Esophagus squamous epithelium (tissue), 5 donors: ENCODE measurements at regions not wholly inside any gene's neighbourhood (a gene's known extent, or its start where the extent isn't known, plus 50 kb on each side); places are given as distances from the start of the nearest gene placed in this dataset.

Experiments
- DNase-seq: peaks from one replicate; lab custom pipeline; 2025; lab: John Stamatoyannopoulos, UW
- H3K27ac ChIP-seq, 4 donors: fragments of 200-600 bp; sonication (generic); one replicate each; pipeline ENCODE4 v1.5.1; 2016 to 2019; ENCODE audit warnings: mild to moderate bottlenecking in 1 of 4
- H3K27me3 ChIP-seq, 4 donors: fragments of 200-600 bp; sonication (generic); 1 replicate in 3 of 4; 2 replicates in 1 of 4; pipeline versions ENCODE4 v1.5.1 to v1.6.0; 2017 to 2021; ENCODE audit warnings: antibody characterized with exemption in 1 of 4
- H3K36me3 ChIP-seq, 3 donors: fragments of 200-600 bp; sonication (generic); one replicate each; pipeline ENCODE4 v1.5.1; 2016 to 2019
- H3K4me1 ChIP-seq, 3 donors: fragments of 200-600 bp; sonication (generic); one replicate each; pipeline ENCODE4 v1.5.1; 2017 to 2019
- H3K4me3 ChIP-seq, 4 donors: fragments of 200-600 bp; sonication (generic); 1 replicate in 3 of 4; 2 replicates in 1 of 4; pipeline ENCODE4 v1.5.1; 2016 to 2019; ENCODE audit warnings: mild to moderate bottlenecking in 2 of 4, moderate library complexity in 1 of 4
- H3K9me3 ChIP-seq, 3 donors: fragments of 200-600 bp; sonication (generic); one replicate each; pipeline ENCODE4 v1.5.1; 2016 to 2019
- POLR2A ChIP-seq, 4 donors: fragments of 450-650 bp; IDR thresholded peaks; one replicate each; pipeline ENCODE4 v1.6.1; 2017; ENCODE audit warnings: antibody characterized with exemption in 4 of 4, mild to moderate bottlenecking in 4 of 4, moderate library complexity in 3 of 4
- WGBS, 2 donors: methylation state at CpG; one replicate each; pipeline ENCODE4 v1.1.5; 2018; 5-methylcytosine and 5-hydroxymethylcytosine counted together
- intact Hi-C: fragments of 100-400 bp; cut with DNase I; formaldehyde crosslinking; loops from one replicate; pipeline ENCODE4 v1.15.0; 2022
- TF ChIP-seq, protein P1 (sequence below), 6 experiments: fragments of 450-650 bp in 4 of 6; fragments of 200-600 bp in 2 of 6; sonication (generic) in 2 of 6; IDR thresholded peaks; one replicate each; pipeline ENCODE4 v1.5.1; 2016 to 2019; ENCODE audit warnings: antibody characterized with exemption in 6 of 6, mild to moderate bottlenecking in 4 of 6, moderate library complexity in 4 of 6
- donor health status: DM: yes; HTN: yes; CAD: no.

DNA sequence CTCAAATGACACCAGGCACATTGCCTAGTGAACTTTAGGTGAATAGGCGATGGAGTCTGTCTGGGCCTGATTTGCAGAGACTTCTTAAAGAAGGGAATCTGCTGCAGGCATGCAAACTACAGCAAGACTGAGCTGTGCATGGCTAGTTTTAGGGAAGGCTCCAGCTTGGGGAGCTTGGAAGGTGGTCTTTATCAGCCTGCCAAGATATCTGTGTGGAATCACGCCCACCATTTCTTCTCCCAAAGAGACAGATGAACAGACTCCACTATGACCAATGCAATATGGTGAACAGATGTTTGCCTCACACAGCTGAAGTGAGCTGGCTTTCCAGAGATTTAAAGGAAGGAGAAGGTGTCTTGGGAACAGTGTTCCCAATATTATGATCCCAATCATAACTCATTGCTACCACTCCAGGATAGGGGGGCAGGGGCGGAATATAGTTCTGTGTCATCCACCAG, 129.0 kb upstream of the HMHB1 start:
- no peak overlapping the region for H3K27ac ChIP-seq
- no peak for DNase-seq
- peaks cover 0 to 15% (median 8%) of the 10 kb centered on the region in 3 donors for H3K4me1 ChIP-seq
- TF ChIP-seq POLR2A (IDR thresholded peaks at IDR 0.05): no peak
- TF ChIP-seq, protein P1, sequence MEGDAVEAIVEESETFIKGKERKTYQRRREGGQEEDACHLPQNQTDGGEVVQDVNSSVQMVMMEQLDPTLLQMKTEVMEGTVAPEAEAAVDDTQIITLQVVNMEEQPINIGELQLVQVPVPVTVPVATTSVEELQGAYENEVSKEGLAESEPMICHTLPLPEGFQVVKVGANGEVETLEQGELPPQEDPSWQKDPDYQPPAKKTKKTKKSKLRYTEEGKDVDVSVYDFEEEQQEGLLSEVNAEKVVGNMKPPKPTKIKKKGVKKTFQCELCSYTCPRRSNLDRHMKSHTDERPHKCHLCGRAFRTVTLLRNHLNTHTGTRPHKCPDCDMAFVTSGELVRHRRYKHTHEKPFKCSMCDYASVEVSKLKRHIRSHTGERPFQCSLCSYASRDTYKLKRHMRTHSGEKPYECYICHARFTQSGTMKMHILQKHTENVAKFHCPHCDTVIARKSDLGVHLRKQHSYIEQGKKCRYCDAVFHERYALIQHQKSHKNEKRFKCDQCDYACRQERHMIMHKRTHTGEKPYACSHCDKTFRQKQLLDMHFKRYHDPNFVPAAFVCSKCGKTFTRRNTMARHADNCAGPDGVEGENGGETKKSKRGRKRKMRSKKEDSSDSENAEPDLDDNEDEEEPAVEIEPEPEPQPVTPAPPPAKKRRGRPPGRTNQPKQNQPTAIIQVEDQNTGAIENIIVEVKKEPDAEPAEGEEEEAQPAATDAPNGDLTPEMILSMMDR (IDR thresholded peaks at IDR 0.05): no peak
- intact Hi-C loops: no loop called here
- WGBS, 2 donors: 49 to 59% methylated on average over 3 of the region's 3 CpGs
- H3K36me3 ChIP-seq: no peaks in the 10 kb centered on the region
- no peaks in the 10 kb centered on the region for H3K27me3 ChIP-seq
- no peaks in the 10 kb centered on the region for H3K9me3 ChIP-seq
- no peak overlapping the region for H3K4me3 ChIP-seq

DNA sequence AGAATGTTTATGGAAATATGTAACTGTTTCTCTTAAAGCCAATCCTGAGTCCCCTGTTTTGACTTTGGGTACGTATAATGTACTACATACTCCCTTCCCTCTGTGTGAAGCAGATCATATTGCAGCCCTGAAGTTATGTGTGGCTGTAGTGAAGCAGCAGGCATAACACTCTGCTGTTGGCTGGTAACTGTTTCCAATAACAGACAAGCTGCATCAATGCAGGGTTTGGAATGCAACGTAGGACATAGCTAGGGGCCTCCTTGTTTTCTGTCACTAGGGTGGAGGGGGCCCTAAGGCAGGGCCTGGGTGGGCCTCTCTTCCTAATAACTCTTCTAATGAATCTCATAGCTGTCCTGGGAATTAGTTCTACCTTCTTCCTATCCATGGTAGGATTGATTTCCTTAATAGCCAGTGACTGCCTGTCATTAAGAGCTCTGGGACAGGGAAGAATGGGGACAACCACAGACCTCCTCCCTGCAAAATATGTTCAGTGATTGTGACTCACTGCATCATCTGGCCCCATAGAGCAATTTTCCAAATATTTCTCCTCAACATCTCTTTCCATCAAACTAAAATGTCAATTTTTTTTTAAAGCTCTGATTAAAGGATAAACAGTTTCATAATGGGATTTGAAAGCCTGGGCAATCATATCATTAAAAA, 129.6 kb upstream of the HMHB1 start:
- Histone ChIP-seq H3K9me3 (no peaks in the 10 kb centered on the region), H3K36me3 (no peaks in the 10 kb centered on the region), H3K27ac (no peak overlapping the region), H3K27me3 (no peaks in the 10 kb centered on the region), H3K4me3 (no peak overlapping the region), H3K4me1 (peaks cover 0 to 15% (median 8%) of the 10 kb centered on the region in 3 donors)
- DNase-seq: no peak
- 40 to 58% methylated on average over 1 to 2 of the region's 2 CpGs for WGBS, 2 donors
- no peak for TF ChIP-seq POLR2A (IDR thresholded peaks at IDR 0.05)
- TF ChIP-seq, protein P1 (IDR thresholded peaks at IDR 0.05): no peak
- intact Hi-C loops: no loop called here

DNA sequence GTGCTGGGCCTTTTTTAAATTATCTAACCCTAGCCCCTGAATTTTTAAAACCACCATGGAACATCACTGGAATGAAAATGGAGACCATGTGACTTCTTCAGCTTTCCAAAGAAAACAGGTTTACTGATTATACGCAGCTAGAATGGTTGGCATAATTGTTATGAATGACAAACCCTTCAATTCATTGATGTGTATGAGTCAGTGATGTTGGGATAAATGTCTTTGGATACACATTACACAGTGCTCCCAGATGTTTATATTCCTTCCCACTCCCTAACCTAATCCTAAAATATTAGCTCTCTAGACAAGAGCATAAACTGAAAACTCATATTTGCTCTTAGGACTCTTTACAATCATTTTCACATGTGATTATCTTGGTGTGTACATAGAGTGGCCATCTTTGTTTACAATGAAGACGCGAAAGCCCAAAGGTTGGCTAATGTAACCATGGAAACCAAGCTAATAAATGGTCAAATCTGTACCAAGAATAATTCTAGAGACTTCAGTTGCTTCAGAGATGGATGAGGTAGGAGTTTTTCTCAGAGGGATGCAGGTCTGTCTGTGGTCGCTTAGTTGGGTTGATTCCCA, 131.2 kb upstream of the HMHB1 start:
- intact Hi-C loops: no loop called here
- WGBS, 2 donors: 81 to 95% methylated on average over 4 of the region's 4 CpGs

DNA sequence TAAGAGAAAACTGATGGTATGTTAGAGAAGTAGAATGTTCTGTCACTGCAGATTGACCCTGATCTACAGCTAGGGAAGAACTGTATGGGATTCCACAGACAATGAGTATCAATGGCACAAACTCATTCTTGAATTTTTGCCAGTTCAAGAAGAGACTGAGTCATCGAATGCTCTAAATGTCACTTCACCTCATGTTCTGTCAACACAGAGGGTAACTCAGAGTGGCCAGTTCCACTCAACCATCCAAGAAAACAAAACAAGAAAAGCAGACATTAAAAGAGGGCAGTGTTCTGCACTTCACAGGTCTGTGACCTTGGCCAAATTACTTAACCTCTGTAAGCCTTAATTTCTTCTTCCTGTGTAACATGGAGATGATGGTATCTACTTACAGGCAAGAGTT, 132.2 kb upstream of the HMHB1 start:
- Histone ChIP-seq H3K4me1 (peaks cover 0 to 15% (median 8%) of the 10 kb centered on the region in 3 donors), H3K4me3 (no peak overlapping the region), H3K27me3 (no peaks in the 10 kb centered on the region), H3K9me3 (no peaks in the 10 kb centered on the region), H3K27ac (no peak overlapping the region), H3K36me3 (no peaks in the 10 kb centered on the region)
- WGBS, 2 donors: 54 to 64% methylated on average over 1 of the region's 1 CpG
- no peak for DNase-seq
- TF ChIP-seq, protein P1 (IDR thresholded peaks at IDR 0.05): no peak
- no peak for TF ChIP-seq POLR2A (IDR thresholded peaks at IDR 0.05)
- intact Hi-C loops: no loop called here

More for the DNA sequence above, 131.2 kb upstream of the HMHB1 start:
- Histone ChIP-seq H3K4me1 (peaks cover 0 to 15% (median 8%) of the 10 kb centered on the region in 3 donors), H3K27ac (no peak overlapping the region), H3K9me3 (no peaks in the 10 kb centered on the region), H3K36me3 (no peaks in the 10 kb centered on the region), H3K4me3 (no peak overlapping the region), H3K27me3 (no peaks in the 10 kb centered on the region)
- no peak for DNase-seq
- no peak for TF ChIP-seq POLR2A (IDR thresholded peaks at IDR 0.05)
- TF ChIP-seq, protein P1 (IDR thresholded peaks at IDR 0.05): no peak

DNA sequence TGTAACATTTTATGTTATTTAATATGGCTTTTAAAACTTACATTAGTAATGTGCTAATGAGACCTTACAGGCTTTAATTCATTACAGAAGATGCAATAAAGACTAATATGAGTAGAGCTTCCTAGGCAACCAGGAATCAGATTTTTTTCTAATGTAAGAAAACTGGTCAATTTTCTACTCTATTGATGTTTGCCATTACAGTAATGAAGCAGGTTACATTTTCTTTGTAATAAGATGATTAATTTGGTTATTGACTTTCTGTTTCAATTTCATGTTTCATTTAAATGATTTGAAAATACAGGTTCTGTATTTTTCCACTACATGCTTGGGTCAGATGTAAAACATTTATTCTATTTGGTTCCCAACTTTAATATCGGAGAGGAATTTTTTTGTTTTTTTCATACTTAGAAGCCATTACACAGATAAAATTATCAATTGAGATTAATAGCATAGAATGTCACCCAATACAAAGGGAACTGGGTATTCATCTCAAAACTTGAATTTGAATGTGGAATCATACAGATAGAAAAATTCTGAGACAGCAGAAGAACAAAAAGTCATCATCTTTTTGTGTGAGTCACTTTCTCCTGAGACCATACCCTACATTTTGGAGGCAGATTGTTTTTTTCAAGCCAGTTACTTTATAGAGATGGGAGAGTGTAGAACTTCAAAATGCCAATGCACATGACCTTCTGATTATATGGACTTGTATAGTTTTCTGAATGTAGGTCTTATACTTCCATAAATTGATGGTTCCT, 133.6 kb upstream of the HMHB1 start:
- DNase-seq: no peak
- intact Hi-C loops: no loop called here
- Histone ChIP-seq H3K27me3 (no peaks in the 10 kb centered on the region), H3K4me3 (no peak overlapping the region), H3K4me1 (peaks cover 0 to 22% (median 8%) of the 10 kb centered on the region in 3 donors), H3K27ac (no peak overlapping the region), H3K36me3 (no peaks in the 10 kb centered on the region), H3K9me3 (no peaks in the 10 kb centered on the region)
- TF ChIP-seq, protein P1 (IDR thresholded peaks at IDR 0.05): no peak
- no peak for TF ChIP-seq POLR2A (IDR thresholded peaks at IDR 0.05)
- 93 to 94% methylated on average over 1 of the region's 1 CpG for WGBS, 2 donors
